ENCODE measurements at regions not wholly inside any gene's neighbourhood (a gene's known extent, or its start where the extent isn't known, plus 50 kb on each side); places are given as distances from the start of the nearest gene placed in this dataset.

DNA sequence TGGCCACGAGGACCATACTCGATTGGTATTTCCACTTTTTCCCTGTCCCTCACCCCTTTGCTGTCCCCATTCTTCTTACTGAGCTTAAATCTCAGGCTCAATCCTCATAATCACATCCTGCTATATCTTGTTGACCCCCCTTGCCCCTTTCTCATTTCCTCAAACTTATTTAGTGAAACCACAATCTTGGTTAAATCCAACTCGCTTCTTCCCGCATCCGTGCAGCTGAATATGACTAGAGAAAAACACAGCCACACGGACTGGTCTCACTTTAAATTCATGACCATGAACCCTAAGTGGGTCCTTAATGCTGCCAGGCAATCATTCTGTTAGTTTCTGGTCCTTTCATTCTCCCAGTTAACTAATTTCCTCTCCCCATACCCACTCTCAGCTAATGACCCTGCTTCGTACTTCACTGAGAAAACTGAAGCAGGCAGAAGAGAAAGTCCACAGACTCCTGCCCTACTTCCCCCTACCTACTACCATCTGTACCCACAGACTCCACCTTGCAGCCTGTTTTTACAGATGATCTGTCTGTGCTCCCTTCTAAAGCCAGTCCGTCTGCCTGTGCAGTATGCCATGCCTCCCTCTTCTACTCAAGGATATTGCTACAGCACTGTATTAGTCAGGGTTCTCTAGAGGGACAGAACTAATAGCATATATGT is 96.8 kb upstream of the LMO4 start:
- TF ChIP-seq POLR2AphosphoS5 (IDR thresholded peaks at IDR 0.05; ENCODE audit: low read depth): no peak
- TF ChIP-seq, protein P1, sequence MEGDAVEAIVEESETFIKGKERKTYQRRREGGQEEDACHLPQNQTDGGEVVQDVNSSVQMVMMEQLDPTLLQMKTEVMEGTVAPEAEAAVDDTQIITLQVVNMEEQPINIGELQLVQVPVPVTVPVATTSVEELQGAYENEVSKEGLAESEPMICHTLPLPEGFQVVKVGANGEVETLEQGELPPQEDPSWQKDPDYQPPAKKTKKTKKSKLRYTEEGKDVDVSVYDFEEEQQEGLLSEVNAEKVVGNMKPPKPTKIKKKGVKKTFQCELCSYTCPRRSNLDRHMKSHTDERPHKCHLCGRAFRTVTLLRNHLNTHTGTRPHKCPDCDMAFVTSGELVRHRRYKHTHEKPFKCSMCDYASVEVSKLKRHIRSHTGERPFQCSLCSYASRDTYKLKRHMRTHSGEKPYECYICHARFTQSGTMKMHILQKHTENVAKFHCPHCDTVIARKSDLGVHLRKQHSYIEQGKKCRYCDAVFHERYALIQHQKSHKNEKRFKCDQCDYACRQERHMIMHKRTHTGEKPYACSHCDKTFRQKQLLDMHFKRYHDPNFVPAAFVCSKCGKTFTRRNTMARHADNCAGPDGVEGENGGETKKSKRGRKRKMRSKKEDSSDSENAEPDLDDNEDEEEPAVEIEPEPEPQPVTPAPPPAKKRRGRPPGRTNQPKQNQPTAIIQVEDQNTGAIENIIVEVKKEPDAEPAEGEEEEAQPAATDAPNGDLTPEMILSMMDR (conservative IDR thresholded peaks at IDR 0.05; ENCODE audit: low read depth in 2 of 2): no peak
- TF ChIP-seq CREB1 (CRISPR knock-in tag; IDR thresholded peaks at IDR 0.05; ENCODE audit: low read depth): no peak
- no peak for TF ChIP-seq EZH2phosphoT487 (IDR thresholded peaks at IDR 0.05; ENCODE audit: unreplicated experiment)
- no peak for TF ChIP-seq ZNF331 (CRISPR knock-in tag; IDR thresholded peaks at IDR 0.05; ENCODE audit: low read depth)
- no peak for TF ChIP-seq EZH2 (IDR thresholded peaks at IDR 0.05; ENCODE audit: low read depth, unreplicated experiment)
- TF ChIP-seq, protein P2, sequence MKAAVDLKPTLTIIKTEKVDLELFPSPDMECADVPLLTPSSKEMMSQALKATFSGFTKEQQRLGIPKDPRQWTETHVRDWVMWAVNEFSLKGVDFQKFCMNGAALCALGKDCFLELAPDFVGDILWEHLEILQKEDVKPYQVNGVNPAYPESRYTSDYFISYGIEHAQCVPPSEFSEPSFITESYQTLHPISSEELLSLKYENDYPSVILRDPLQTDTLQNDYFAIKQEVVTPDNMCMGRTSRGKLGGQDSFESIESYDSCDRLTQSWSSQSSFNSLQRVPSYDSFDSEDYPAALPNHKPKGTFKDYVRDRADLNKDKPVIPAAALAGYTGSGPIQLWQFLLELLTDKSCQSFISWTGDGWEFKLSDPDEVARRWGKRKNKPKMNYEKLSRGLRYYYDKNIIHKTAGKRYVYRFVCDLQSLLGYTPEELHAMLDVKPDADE (IDR thresholded peaks at IDR 0.05): no peak

Data from GM23338 (cell line).